ENCODE measurements at regions not wholly inside any gene's neighbourhood (a gene's known extent, or its start where the extent isn't known, plus 50 kb on each side); places are given as distances from the start of the nearest gene placed in this dataset.

DNA sequence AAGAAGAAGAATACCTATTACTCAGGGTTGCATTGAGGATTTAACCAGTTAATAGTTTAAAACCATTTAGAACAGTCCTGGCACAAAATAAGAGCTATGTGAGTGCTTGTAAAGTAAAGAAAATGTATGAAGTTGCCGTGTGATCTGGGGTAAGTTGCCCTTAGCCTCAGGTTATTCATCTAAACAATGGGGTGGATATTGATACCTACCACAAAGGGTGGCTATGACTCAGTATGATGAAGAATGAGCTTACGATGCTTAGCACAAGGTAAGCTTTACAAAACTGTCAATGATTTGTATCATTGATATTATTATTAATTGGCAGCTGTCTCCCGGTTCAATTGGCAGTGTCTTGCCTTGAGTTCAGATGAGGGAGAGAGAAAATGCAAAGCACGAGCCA, 149.4 kb upstream of the PITX1 start:
- TF ChIP-seq YY1 (IDR thresholded peaks at IDR 0.05) (no peak), JUND (IDR thresholded peaks at IDR 0.05) (no peak), FOXA1 (IDR thresholded peaks at IDR 0.05) (no peak), EGR1 (IDR thresholded peaks at IDR 0.05; ENCODE audit: low read depth in 2 of 2) (no peak), RAD21 (IDR thresholded peaks at IDR 0.05) (no peak), TAF1 (conservative IDR thresholded peaks at IDR 0.05) (no peak), RXRA (IDR thresholded peaks at IDR 0.05) (no peak)
- TF ChIP-seq, protein P1, sequence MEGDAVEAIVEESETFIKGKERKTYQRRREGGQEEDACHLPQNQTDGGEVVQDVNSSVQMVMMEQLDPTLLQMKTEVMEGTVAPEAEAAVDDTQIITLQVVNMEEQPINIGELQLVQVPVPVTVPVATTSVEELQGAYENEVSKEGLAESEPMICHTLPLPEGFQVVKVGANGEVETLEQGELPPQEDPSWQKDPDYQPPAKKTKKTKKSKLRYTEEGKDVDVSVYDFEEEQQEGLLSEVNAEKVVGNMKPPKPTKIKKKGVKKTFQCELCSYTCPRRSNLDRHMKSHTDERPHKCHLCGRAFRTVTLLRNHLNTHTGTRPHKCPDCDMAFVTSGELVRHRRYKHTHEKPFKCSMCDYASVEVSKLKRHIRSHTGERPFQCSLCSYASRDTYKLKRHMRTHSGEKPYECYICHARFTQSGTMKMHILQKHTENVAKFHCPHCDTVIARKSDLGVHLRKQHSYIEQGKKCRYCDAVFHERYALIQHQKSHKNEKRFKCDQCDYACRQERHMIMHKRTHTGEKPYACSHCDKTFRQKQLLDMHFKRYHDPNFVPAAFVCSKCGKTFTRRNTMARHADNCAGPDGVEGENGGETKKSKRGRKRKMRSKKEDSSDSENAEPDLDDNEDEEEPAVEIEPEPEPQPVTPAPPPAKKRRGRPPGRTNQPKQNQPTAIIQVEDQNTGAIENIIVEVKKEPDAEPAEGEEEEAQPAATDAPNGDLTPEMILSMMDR (IDR thresholded peaks at IDR 0.05; ENCODE audit: low read depth, low read length, missing input control): no peak
- TF ChIP-seq, protein P2, sequence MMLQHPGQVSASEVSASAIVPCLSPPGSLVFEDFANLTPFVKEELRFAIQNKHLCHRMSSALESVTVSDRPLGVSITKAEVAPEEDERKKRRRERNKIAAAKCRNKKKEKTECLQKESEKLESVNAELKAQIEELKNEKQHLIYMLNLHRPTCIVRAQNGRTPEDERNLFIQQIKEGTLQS (IDR thresholded peaks at IDR 0.05): no peak
- TF ChIP-seq, protein P3, sequence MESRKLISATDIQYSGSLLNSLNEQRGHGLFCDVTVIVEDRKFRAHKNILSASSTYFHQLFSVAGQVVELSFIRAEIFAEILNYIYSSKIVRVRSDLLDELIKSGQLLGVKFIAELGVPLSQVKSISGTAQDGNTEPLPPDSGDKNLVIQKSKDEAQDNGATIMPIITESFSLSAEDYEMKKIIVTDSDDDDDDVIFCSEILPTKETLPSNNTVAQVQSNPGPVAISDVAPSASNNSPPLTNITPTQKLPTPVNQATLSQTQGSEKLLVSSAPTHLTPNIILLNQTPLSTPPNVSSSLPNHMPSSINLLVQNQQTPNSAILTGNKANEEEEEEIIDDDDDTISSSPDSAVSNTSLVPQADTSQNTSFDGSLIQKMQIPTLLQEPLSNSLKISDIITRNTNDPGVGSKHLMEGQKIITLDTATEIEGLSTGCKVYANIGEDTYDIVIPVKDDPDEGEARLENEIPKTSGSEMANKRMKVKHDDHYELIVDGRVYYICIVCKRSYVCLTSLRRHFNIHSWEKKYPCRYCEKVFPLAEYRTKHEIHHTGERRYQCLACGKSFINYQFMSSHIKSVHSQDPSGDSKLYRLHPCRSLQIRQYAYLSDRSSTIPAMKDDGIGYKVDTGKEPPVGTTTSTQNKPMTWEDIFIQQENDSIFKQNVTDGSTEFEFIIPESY (IDR thresholded peaks at IDR 0.05): no peak
- TF ChIP-seq, protein P4, sequence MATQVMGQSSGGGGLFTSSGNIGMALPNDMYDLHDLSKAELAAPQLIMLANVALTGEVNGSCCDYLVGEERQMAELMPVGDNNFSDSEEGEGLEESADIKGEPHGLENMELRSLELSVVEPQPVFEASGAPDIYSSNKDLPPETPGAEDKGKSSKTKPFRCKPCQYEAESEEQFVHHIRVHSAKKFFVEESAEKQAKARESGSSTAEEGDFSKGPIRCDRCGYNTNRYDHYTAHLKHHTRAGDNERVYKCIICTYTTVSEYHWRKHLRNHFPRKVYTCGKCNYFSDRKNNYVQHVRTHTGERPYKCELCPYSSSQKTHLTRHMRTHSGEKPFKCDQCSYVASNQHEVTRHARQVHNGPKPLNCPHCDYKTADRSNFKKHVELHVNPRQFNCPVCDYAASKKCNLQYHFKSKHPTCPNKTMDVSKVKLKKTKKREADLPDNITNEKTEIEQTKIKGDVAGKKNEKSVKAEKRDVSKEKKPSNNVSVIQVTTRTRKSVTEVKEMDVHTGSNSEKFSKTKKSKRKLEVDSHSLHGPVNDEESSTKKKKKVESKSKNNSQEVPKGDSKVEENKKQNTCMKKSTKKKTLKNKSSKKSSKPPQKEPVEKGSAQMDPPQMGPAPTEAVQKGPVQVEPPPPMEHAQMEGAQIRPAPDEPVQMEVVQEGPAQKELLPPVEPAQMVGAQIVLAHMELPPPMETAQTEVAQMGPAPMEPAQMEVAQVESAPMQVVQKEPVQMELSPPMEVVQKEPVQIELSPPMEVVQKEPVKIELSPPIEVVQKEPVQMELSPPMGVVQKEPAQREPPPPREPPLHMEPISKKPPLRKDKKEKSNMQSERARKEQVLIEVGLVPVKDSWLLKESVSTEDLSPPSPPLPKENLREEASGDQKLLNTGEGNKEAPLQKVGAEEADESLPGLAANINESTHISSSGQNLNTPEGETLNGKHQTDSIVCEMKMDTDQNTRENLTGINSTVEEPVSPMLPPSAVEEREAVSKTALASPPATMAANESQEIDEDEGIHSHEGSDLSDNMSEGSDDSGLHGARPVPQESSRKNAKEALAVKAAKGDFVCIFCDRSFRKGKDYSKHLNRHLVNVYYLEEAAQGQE (IDR thresholded peaks at IDR 0.05): no peak
- TF ChIP-seq, protein P5, sequence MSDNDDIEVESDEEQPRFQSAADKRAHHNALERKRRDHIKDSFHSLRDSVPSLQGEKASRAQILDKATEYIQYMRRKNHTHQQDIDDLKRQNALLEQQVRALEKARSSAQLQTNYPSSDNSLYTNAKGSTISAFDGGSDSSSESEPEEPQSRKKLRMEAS (IDR thresholded peaks at IDR 0.05): no peak

Data from liver (tissue), 3 donors.